HEK293 (cell line): ENCODE measurements at regions not wholly inside any gene's neighbourhood (a gene's known extent, or its start where the extent isn't known, plus 50 kb on each side); places are given as distances from the start of the nearest gene placed in this dataset.

Experiments used
- CTCF ChIA-PET: fragments of 350-600 bp; formaldehyde crosslinking; extraction: SDS; loops from one replicate; lab custom pipeline; 2021; ENCODE audit warnings: antibody characterized with exemption; lab: Yijun Ruan, JAX
- POLR2A ChIA-PET: fragments of 300-600 bp; formaldehyde crosslinking; extraction: SDS; loops from one replicate; lab custom pipeline; 2020; ENCODE audit warnings: antibody characterized with exemption, inconsistent platforms; lab: Yijun Ruan, JAX
- H3K27ac ChIP-seq: fragments of 200-500 bp; sonication (Bioruptor generic); 2 replicates; pipeline ENCODE4 v1.5.1; 2014; ENCODE audit warnings: low read depth, low read length, control low read depth, inconsistent platforms; ENCODE audit errors: extremely low read depth
- H3K36me3 ChIP-seq, 2 experiments: fragments of 200-500 bp in 1 of 2; sonication (Bioruptor generic) in 1 of 2; 1 replicate in 1 of 2; 2 replicates in 1 of 2; pipeline ENCODE4 v1.5.1; 2014 to 2017; ENCODE audit warnings: inconsistent platforms in 2 of 2, low read length in 2 of 2; ENCODE audit not compliant: control insufficient read depth in 2 of 2, insufficient read depth in 1 of 2
- H3K4me1 ChIP-seq: fragments of 200-500 bp; sonication (Bioruptor generic); 2 replicates; pipeline ENCODE4 v1.5.1; 2014; ENCODE audit warnings: mild to moderate bottlenecking, low read length, inconsistent platforms; ENCODE audit not compliant: control insufficient read depth, insufficient read depth
- H3K4me3 ChIP-seq: 2 replicates; pipeline ENCODE4 v1.5.1; 2011; ENCODE audit warnings: low read depth, mild to moderate bottlenecking, control low read depth, low read length, moderate library complexity
- H3K9me3 ChIP-seq: fragments of 200-500 bp; sonication (Bioruptor generic); 2 replicates; pipeline ENCODE4 v1.5.1; 2014; ENCODE audit warnings: low read depth, low read length, inconsistent platforms; ENCODE audit not compliant: control insufficient read depth, insufficient read depth
- BCL6B ChIP-seq: fragments of 450-650 bp; formaldehyde crosslinking; IDR thresholded peaks from 2 replicates; pipeline ENCODE4 v1.5.1; 2017; ENCODE audit warnings: missing biosample characterization, missing genetic modification characterization
- SALL2 ChIP-seq: fragments of 450-650 bp; formaldehyde crosslinking; IDR thresholded peaks from 2 replicates; pipeline ENCODE4 v1.5.0; 2017; ENCODE audit warnings: missing biosample characterization, mild to moderate bottlenecking, missing genetic modification characterization, borderline replicate concordance
- YY2 ChIP-seq: fragments of 450-650 bp; formaldehyde crosslinking; IDR thresholded peaks from 2 replicates; pipeline ENCODE4 v1.5.1; 2016; ENCODE audit warnings: missing biosample characterization, missing genetic modification characterization
- ZFP37 ChIP-seq: fragments of 450-650 bp; formaldehyde crosslinking; IDR thresholded peaks from 2 replicates; pipeline ENCODE4 v1.5.1; 2016; ENCODE audit warnings: missing biosample characterization, missing genetic modification characterization
- ZNF184 ChIP-seq: fragments of 450-650 bp; IDR thresholded peaks from 2 replicates; pipeline ENCODE4 v1.5.1; 2018; ENCODE audit warnings: missing biosample characterization, mild to moderate bottlenecking, missing genetic modification characterization
- ZNF302 ChIP-seq: fragments of 450-650 bp; formaldehyde crosslinking; IDR thresholded peaks from 2 replicates; pipeline ENCODE4 v1.5.1; 2016; ENCODE audit warnings: missing biosample characterization, missing genetic modification characterization, low read depth
- ZNF354C ChIP-seq: fragments of 450-650 bp; formaldehyde crosslinking; IDR thresholded peaks from 2 replicates; pipeline ENCODE4 v1.5.1; 2016; ENCODE audit warnings: missing biosample characterization, missing genetic modification characterization, low read depth, borderline replicate concordance
- ZNF529 ChIP-seq: fragments of 450-650 bp; formaldehyde crosslinking; IDR thresholded peaks from 2 replicates; pipeline ENCODE4 v1.5.1; 2017; ENCODE audit warnings: missing genetic modification characterization, missing biosample characterization; ENCODE audit not compliant: insufficient replicate concordance
- ZNF549 ChIP-seq: fragments of 450-650 bp; IDR thresholded peaks from 2 replicates; pipeline ENCODE4 v1.5.1; 2018; ENCODE audit warnings: missing biosample characterization, missing genetic modification characterization, mild to moderate bottlenecking, inconsistent platforms, moderate library complexity
- ZNF580 ChIP-seq: fragments of 450-650 bp; formaldehyde crosslinking; IDR thresholded peaks from 2 replicates; pipeline ENCODE4 v1.5.1; 2016; ENCODE audit warnings: missing biosample characterization, missing genetic modification characterization
- ZSCAN5A ChIP-seq: fragments of 450-650 bp; formaldehyde crosslinking; IDR thresholded peaks from 2 replicates; pipeline ENCODE4 v1.5.1; 2016; ENCODE audit warnings: missing biosample characterization, missing genetic modification characterization
- TF ChIP-seq, protein P1 (sequence below): fragments of 450-650 bp; formaldehyde crosslinking; IDR thresholded peaks from 2 replicates; pipeline ENCODE4 v1.5.1; 2016; ENCODE audit warnings: missing biosample characterization, missing genetic modification characterization, borderline replicate concordance

DNA sequence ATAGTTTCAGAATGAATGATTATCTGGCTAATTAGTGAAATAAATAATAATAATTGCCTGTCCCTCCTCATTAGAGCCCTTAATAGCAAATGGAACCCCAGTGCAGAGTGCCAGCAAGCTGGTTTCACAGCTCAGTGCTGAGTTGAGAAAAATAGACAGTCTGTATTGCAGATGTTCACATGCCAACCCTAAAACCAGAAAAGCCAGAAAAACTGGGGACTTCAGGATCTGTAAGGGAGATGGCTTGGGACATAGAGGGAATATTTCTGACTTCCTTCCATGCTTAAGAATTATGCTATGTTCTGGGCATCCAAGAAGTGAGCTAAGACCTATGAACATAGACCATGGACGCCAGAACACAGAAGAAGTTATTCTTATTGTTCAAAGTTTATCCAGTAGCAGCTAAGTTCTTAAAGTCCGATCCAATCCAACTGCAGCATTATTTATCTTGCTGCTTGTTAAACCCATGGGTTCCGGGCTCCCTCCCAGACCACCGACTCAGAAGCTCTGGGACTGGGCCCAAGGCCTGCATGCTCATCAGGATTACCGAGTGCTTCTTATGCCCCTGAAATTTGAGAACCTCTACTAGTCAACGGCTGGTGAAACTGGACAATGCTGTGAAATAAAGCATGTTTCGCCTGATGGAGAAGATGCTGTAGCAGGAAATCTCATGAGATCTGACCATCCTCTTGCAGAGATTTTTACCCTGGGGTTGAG is 158.3 kb downstream of the FOXB1 start:
- H3K27ac ChIP-seq = no peak overlapping the region
- CTCF ChIA-PET = interaction anchor here (0.6 to 0.8 kb wide), 2 partner anchors 17 to 50 kb away, joined by 3 to 4 read pairs; no protein-coding TSS in a partner anchor
- TF ChIP-seq ZSCAN5A (tag by site-specific recombination) (no peak), BCL6B (tag by site-specific recombination) (no peak)
- TF ChIP-seq, all 188 proteins: peak for 0
- Histone ChIP-seq H3K4me1 (no peaks in the 10 kb centered on the region), H3K4me3 (no peak overlapping the region), H3K9me3 (no peaks in the 10 kb centered on the region), H3K36me3 (no peaks in the 10 kb centered on the region)
- POLR2A ChIA-PET = no interaction called here

DNA sequence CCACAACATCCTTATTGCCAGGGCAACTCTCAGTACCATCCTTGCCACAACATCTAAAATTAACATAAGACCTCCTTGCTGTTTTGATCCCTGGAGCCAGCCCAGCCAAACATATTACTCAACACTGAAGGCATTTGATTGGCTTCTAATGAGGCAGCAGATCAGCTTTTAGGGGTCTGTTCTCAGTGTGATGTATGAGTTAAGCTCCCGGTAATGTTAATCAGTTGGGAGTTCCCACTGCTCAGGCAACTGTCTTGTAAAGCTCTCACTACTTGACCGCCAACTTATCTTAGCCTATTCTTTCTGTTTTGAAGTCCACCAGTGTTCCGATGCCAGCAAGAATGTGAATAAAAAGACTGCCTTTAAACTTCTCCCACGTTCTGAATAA is 158.9 kb downstream of the FOXB1 start:
- Histone ChIP-seq H3K27ac (no peak overlapping the region), H3K9me3 (no peaks in the 10 kb centered on the region), H3K4me1 (no peaks in the 10 kb centered on the region), H3K4me3 (no peak overlapping the region), H3K36me3 (no peaks in the 10 kb centered on the region)
- TF ChIP-seq, protein P1, sequence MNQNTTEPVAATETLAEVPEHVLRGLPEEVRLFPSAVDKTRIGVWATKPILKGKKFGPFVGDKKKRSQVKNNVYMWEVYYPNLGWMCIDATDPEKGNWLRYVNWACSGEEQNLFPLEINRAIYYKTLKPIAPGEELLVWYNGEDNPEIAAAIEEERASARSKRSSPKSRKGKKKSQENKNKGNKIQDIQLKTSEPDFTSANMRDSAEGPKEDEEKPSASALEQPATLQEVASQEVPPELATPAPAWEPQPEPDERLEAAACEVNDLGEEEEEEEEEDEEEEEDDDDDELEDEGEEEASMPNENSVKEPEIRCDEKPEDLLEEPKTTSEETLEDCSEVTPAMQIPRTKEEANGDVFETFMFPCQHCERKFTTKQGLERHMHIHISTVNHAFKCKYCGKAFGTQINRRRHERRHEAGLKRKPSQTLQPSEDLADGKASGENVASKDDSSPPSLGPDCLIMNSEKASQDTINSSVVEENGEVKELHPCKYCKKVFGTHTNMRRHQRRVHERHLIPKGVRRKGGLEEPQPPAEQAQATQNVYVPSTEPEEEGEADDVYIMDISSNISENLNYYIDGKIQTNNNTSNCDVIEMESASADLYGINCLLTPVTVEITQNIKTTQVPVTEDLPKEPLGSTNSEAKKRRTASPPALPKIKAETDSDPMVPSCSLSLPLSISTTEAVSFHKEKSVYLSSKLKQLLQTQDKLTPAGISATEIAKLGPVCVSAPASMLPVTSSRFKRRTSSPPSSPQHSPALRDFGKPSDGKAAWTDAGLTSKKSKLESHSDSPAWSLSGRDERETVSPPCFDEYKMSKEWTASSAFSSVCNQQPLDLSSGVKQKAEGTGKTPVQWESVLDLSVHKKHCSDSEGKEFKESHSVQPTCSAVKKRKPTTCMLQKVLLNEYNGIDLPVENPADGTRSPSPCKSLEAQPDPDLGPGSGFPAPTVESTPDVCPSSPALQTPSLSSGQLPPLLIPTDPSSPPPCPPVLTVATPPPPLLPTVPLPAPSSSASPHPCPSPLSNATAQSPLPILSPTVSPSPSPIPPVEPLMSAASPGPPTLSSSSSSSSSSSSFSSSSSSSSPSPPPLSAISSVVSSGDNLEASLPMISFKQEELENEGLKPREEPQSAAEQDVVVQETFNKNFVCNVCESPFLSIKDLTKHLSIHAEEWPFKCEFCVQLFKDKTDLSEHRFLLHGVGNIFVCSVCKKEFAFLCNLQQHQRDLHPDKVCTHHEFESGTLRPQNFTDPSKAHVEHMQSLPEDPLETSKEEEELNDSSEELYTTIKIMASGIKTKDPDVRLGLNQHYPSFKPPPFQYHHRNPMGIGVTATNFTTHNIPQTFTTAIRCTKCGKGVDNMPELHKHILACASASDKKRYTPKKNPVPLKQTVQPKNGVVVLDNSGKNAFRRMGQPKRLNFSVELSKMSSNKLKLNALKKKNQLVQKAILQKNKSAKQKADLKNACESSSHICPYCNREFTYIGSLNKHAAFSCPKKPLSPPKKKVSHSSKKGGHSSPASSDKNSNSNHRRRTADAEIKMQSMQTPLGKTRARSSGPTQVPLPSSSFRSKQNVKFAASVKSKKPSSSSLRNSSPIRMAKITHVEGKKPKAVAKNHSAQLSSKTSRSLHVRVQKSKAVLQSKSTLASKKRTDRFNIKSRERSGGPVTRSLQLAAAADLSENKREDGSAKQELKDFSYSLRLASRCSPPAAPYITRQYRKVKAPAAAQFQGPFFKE (tag by site-specific recombination) = no peak
- no peak for TF ChIP-seq ZNF302 (tag by site-specific recombination)
- TF ChIP-seq YY2 (tag by site-specific recombination) = no peak
- no peak for TF ChIP-seq ZNF549
- no peak for TF ChIP-seq SALL2 (tag by site-specific recombination)
- TF ChIP-seq ZFP37 (tag by site-specific recombination) = no peak
- TF ChIP-seq ZNF580 (tag by site-specific recombination) = no peak
- no peak for TF ChIP-seq ZNF184 (tag by site-specific recombination)
- TF ChIP-seq ZNF529 (tag by site-specific recombination) = no peak
- TF ChIP-seq ZNF354C (tag by site-specific recombination) = no peak
- ChIA-PET POLR2A (no interaction called here), CTCF (interaction anchor here (0.6 to 0.8 kb wide), 2 partner anchors 16 to 160 kb away, joined by 3 to 4 read pairs; no protein-coding TSS in a partner anchor)
